NOMO-1 (cell line): ENCODE measurements at regions not wholly inside any gene's neighbourhood (a gene's known extent, or its start where the extent isn't known, plus 50 kb on each side); places are given as distances from the start of the nearest gene placed in this dataset.

ENCODE experiments used
- DNase-seq, 2 experiments: peaks; one replicate each; lab custom pipeline; 2025; ENCODE audit not compliant: unreplicated experiment in 2 of 2; lab: John Stamatoyannopoulos, UW

DNA sequence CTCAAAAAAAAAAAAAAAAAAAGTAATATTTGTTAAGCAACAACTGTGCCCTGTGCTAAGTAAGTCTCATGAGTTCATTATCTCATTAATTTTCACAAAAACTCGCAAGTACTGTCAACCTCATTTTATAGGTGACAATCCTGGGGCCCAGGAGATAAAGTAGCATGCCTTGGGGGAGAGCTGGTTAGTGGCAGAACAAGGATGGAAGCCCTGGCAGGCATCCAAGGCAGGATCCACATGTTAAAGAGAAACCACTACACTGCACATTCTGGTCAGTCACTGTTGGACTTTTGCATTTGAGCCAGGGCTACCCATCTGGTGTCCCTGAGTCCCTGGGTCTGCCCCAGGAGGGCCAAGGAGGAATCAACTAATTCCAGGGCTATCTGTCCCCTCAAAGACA lies 54.6 kb downstream of the ZFP36L2 start:
- no peak for DNase-seq

DNA sequence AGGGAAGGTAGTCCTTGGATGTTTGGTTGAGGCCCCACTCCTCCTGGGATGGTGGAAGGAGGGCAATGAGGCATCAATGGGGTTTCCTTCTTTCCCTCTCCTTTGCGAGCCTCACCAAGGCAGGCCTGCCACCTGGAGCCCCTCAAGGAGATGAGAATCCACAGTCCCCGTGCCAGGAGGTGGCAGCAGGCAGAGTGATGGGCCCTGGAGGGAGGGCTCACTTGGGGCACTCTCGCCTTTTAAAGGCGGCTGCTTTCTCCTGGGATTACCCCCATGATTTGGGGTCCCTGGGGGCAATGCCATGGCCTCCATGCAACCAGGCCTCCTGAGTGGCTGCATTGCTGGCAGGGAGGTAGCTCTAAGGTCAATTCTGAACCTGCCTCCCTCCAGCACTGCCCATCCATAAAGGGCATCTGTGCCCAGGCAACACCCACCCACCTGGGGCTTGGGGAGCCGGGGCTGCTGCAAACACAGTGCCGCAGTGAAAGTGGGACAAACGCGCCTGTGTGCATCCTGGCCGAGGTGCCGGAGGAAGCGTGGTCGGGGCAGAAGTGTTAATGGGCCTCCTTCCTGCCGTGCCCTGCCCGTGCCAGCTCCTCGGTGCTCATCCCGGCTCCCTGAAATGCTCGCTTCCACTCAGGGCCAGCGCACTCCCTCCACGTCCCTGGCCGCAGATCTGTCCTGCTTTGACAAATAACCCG lies 55.9 kb downstream of the ZFP36L2 start:
- no peak for DNase-seq

DNA sequence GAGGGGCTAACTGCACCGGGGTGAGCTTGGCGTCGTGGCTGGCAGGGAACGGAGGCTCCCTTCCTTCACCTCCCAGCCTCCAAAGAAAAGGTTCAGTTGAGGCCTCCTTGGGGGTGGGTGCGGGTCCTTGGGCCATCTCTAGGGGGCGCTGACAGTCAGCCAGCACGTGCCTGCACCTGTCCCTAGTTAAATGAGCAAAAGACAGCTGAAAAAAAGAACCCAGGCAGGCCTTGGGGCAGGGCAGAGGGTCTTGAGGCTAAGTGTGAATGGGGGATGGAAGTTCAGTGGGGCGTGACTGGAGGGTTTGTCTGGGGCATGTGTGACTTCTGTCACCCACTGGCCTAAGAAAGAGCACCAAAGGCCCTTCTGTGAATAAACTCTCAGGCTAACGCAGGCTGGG lies 56.4 kb downstream of the ZFP36L2 start:
- DNase-seq: peak; percentile 28 to 64

DNA sequence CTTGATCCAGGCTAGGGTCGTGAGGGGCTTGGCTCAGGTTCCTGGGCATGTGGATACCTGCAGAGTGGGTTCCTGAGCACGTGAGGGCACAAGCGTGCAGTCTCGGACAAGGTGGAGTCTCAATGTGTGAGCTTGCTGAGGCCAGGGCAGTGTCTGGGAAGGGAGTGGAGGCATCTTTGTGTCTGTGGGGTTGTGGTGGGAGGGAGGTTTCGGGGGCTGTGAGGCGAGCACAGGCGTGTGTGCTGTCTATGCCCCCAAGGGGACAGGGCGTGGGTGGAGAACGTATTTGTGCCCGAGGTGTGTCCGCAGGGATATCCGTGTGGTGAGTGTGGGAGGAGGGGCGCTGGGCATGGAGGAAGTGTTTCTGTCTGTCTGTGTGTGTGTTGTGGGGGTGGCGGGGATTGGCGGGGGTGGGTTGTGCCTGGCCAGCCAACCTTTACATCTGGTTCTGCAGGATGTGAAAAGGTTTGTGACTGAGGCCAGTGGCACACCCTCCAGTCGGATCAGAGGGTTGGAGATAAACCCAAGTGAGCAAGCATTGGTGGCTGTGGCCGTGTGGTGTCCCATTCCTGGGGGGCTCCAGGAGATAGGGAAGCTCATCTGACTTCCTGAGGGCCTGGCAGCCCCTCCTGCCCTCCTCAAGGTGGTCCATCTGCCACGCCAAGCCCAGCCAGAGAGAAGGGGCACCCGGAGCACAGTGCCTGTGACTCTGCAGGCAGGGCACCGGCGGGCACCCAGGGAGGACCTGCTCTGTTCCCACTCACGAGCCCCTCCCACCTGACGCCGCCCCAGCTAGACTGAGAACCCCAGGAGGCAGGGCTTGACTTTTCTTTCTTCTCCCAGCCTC lies 57.1 kb downstream of the ZFP36L2 start:
- DNase-seq: peak; percentile 59 to 70

DNA sequence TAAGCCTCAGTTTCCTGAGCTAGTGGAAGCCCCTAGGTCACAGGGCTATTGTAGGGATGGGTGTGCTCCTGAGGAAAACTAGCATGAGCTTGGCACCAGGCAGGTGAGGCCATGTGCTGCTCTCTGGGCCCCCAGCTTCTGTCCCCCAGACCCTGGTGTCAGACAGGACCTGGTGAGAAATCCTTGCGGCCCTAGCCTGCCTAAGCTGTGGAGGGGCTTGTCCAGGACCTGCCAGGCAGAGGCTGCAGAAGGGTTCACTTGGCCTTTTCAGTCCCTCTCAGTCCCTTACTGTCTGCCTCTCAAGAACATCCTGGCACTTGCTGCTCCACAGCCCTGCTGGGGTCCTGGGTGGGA lies 58.4 kb downstream of the ZFP36L2 start:
- no peak for DNase-seq

DNA sequence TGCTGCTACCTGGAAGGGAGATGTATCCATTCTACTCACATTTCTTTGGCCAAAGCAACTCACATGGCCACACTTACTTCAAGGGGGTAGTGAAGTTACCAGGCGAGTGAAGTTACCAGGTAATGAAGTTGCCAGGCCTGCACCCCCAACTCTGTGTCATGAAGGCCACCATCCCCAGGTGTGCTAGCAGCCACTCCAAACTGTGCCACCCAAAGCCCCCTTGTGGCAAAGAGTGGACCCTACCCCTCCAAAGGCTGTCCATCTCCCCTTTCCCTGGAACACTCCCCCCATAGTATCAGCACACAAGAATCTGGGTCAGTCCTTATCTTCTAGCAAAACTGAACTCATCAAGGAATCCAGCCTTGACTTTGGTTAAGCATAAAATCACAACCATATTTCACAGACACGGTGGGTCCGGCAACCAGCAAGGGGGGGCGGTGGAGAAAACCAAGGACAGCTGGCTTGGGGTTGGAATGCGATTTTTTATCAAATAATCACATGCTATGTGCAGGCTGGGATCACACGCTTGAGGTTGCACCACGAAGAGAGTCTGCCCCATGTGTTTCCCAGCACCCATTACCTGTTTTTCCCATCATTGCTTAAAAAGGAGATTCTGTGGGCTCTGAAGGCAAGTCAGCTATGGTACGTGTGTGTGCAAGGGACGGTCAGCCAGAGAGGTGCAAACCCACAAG lies 60.9 kb downstream of the ZFP36L2 start:
- no peak for DNase-seq

DNA sequence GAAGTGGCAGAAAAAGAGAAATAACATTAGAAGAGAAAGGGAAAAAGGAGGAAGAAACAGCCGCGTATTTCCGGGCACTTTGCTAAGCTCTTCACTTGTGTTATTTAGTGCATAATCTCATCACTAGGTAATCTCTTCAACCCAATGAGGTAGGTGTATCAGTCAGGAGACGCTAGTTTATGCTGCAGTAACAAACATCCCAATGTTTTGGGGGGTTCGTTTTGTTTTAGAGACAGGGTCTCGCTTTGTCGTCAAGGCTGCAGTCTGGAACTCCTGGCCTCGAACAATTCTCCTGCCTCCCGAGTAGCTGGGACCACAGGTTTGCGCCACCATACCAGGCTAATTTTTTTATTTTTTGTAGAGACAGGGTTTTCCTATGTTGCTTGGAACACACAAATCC lies 61.7 kb downstream of the ZFP36L2 start:
- DNase-seq: no peak

DNA sequence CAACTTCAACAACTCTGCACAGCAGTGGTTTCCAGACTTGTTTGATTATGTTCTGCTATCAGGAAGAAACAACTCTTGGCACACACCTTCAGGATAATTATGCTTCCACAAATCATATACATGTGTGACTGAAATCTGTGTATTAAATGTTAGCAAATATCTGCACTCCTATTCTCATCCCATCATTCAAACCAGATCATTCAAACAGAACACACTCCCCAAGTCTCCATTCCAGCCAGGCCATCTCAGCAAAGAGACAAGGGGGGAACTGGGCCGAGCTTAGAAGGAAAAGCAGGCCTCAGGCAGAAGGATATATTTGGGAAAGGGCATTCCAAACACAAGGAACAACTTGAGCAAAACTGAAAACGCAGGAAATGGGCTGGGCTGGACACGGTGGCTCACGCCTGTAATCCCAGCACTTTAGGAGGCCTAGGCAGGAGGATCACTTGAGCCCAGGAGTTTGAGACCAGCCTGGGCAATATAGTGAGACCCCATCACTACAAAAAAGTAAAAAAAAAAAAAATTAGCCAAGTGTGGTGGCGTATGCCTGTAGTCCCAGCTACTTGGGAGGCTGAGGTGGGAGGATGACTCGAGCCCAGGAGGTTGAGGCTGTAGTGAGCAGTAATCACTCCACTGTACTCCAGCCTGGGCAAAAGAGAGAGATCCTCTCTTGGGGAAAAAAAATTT lies 62.7 kb downstream of the ZFP36L2 start:
- DNase-seq: no peak

DNA sequence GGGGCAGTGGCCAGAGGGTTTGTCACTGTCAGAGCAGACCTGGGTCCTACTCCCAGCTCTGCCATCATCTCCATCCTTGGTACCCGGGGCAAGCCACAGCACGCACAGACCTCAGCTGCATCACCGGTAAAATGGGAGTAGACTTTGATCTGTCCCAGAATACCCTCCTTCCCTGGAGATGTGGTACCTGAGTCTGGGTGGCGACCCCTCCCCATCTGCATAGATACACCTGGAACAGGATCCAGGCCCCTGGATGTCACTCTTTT lies 64.0 kb downstream of the ZFP36L2 start:
- no peak for DNase-seq

DNA sequence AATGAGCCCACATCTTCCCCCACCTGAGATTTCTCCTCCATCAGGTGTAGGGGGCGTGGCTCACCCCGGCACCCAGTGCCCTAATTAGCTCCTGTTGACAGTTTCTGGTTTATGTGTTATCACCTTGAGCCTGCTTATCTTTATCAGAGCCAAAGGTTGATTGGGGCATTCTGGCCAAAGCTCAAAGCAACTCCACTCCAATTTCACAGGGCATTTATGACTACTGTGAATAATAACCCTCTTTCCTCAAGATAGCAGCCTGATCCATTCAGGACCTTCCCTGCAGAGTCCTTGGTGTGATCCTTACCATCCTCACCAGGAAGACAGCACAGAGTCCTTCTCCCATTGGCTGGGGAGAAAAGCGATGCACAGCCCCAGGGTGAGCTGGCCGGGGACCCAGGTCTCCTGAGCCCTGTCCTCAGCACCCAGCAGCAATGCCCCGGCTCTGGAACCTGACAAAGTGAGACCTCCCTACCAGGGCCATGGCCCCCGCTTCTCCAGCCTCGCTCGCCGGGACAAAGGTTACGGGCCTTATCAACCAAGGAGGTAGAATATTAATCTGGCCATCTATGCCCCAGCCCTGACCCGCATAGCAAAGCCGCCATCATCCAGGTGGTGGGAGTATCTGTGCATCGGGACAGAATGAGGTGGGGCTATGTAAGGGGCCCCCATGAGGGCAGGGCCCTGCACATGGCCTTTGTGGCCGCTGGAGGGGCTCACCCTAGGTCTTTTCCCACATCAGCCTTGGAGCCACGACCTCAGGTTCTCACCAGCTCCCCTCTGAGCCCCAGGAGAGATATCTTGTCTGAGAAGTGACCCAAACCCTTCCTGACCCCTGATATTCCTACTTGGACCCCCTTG lies 64.5 kb downstream of the ZFP36L2 start:
- DNase-seq: no peak

DNA sequence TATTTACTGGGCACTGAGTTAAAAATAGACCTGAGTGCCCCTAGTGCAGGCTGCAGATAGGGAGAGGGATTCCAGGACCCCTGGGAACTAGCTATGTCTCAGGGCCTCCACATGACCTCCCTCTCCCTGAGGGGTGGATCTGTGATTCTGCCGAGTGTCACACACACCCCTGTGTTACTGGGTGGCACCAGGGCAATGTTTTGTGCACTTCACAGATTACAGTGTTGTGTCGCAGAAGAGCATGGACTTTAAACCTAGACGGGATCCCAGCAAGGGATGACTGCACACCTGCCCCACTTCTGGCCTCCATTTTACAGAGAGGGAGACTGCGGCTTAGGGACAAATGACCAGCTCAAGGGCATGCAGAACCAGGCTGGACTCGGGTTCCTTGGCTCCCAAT lies 65.6 kb downstream of the ZFP36L2 start:
- no peak for DNase-seq

DNA sequence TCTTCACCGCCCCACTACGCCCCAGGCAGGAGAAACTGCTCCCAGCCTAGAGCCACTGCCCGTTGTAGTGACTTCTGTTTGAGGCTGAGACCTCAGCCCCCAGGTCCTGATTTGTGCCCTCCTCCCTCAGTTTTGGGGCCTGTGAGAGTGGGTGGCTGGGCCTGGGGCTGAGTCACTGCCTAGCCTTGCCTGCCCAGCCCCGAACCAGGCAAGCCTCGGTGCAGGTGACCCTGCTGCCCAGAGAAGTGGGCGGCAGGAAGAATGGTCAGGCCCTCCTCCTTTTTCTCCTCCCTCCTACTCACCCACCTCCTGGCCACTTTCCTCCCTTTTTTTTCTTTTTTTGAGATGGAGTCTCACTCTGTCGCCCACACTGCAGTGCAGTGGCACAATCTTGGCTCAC lies 66.6 kb downstream of the ZFP36L2 start:
- DNase-seq: no peak

DNA sequence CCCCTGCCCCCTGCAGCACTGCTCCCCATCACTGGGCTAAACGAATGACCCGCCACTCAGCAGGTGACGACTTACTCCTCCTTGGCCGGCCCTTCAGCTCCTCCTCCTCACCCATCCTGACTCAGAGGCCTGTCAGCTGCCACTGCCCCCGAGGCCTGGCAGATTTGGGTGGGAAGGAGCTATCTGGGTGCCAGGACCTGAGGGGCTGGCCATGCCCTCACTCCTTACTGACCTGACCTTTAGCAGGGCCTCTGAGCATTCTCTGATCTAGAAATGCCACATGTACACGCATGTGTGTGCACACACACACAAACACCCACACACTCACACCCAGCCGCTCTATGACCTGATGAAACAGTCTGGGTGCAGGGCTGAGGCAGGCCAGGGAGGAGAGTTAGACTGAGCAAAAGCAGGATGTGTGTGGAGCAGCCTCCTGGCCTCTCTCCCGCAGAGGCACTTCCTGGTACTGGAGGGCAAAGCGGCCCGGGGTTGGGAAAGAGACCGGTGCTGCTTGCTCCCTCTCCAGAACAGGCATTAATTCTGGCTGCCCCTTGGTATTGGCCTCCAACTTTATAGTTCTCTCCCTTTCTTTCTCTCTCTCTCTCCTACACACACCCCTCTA lies 68.0 kb downstream of the ZFP36L2 start:
- DNase-seq: peak; percentile 76 to 78

DNA sequence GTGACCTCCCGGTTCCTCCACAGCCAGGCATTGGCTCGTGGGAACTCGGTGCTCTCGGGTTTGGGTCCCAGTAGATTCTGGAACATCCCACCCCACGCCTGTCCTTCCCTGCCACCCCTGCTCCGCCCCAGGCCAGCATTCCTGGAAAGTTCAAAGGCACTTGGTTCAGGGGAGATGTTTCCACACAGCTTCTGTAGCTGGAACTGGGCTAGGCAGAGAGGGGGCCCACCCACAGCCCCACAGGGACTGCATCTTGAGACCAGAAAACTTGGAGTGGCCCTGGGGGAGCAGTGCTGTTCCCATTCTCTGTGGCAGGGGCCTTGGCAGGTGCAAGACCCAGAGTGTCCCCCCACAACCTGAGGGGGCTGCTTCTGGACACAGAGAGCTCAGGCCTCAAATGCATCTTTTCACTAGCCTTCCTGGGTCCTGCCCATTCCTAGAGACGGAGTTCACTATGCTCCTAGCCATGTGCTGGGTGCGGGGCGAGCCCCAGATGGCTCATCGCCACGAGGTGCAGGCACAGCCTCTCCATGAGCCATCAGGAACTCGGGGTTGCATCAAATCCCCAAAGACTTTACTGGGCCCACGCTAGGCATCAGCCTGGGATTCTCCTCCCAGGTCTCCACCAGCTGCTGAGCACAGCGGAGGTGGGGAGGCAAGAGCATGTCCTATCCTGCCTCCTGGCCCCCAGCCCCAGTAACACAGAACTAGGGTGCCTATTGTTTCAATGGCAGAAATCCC lies 68.7 kb downstream of the ZFP36L2 start:
- no peak for DNase-seq

DNA sequence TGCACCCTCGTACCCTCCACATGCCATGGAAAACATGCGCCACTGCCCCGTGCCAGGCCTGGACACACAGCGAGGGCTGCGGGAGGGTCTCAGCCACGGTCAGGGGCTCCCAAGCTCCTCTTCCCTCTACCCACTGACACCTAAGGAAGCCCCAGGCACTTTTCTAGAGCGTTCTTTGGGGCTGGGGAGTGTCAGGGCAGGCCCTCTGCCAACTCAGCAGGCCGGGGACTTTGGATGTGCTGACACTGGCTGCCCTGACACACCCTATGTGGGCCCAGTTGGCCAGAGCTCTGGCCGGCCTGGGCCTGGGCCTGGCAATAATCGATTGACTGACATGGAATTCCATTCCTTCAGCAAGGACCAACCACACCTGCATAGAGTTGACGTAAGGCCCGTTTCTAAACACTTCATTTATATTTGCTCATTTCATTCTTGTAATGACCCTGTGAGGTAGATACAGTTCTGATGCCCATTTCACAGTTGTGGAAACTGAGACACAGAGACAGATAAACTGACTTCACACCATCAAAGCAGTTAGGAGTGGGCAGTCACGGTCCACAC lies 70.5 kb downstream of the ZFP36L2 start:
- no peak for DNase-seq

DNA sequence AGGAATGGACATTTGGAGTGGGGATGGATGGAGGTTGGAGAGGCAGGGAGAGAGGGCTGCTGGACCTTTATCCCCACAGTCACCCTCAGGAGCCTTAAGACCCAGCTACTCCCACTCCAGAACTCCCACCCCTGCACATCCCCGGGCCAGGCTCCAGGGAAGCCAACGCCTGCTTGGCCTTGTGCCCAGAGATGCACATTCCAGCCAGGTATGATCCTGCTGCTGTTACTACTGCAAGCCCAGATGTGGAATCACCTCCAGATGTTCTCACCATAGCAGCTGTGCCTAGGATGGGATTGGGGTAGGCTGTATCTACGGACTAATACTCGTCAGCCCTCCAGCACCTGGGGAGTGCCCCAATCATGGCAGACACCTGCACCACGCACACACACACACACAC lies 71.7 kb downstream of the ZFP36L2 start:
- no peak for DNase-seq

DNA sequence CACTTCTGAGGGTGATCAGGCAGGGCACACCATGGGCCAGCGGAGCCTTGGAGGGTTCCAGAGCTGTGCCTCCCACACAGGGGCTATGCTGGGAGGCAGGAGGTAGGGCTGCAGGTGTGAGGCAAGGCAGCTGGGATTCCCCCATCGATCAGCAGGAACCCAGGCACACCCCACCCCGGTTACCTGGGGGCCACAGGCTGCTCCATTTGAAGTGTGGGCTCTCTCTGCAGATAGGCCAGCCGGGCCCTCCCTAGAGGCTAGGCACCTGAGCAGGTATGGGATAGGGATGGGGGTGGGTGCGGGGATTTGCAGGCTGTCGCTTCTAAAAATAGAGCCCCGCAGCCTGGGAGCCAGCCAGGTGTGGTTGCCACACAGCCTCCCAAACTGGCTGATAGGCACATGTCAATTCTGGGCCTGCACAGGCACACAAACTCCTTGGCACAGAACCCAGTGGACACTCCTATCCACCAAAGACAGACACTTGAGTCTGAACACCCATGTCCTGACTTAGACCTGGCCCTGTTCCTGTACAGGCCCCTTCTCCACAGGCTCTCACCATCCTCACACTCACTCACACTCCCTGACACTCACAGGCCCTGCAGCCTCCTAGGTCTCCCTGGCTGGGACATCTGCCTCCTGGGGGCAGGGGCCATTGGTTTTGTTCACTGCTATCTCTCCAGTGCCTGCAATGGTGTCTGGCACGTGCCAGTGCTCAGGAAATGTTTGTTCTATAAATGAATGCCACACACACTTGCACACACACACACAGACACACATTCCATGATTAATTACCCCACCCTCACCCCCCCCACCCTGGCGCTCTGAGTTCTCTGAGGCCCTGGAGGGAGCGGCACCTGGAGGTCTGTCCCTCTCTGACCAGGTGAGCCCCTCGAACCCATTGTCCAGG lies 73.4 kb downstream of the ZFP36L2 start:
- no peak for DNase-seq

DNA sequence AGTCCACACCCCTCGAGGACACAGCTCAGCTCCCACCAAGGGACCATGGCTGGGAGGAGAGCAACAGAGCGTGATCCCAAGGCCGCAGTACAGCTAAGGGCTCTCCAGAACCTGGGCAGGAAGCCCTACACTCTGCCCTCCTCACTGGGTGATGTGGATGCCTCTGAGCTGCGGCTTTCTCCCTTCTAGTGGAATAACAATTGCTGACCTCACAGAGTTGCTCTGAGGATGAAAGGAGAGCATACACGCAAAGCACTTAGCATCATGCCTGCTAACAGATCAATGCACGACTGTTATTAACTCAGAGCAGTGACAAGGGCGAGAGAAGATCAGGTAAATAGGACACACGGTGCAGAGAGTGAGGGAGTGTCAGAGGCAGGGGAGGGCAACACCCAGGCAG lies 74.2 kb downstream of the ZFP36L2 start:
- DNase-seq: no peak
